GM12873 (cell line): ENCODE measurements at regions not wholly inside any gene's neighbourhood (a gene's known extent, or its start where the extent isn't known, plus 50 kb on each side); places are given as distances from the start of the nearest gene placed in this dataset.

Source experiments
- CTCF ChIP-seq: IDR thresholded peaks from 2 replicates; pipeline ENCODE4 v1.5.1; 2012; ENCODE audit warnings: low read depth, mild to moderate bottlenecking, moderate library complexity, low read length, control low read depth; ENCODE audit not compliant: insufficient read depth; ENCODE audit errors: missing control alignments

- no peak for TF ChIP-seq CTCF
These were observed 312.3 kb upstream of the PKDCC start for GRCh38 chr2:41735476-41735875.

DNA sequence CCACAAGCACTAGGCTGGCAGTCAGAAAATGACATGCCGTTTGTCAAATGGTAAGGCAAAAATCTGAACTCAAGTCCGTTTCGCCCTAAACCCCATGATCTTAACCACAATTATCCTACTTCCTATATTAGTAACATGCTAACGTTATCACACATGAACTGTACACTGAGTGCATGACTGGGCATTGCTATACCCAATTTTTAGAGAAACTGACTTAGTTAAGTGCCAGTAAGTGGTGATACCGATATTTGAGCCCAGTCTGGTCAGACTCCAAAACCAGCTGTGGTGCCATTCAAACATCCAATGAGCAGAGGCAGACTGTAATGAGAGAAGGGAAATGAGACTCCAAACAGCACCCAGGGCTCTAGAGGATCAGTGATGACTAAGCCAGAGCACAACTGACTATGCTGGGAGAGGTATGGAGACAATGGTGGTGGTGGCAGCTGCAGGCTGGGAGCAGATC is 311.7 kb upstream of the PKDCC start:
- no peak for TF ChIP-seq CTCF

- no peak for TF ChIP-seq CTCF
These were observed 311.2 kb upstream of the PKDCC start for GRCh38 chr2:41736586-41736985.

DNA sequence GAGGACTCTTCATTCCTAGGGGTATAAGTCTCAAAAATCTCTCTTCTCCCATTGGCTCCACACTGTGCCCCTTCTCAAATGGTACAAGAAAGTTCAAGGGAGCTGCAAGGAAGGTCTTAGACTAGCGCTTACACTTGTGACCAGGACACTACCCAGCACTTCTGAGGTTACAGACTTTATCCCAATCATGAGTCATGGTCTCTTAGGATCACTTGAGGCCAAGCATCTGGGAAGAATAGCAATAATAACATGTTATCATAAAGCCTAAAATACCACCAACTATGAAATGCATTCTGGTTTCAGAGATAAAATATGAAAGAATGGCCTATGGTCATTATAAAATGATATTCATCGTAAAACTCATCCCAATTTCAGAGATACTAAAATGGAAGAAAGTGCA is 309.9 kb upstream of the PKDCC start:
- TF ChIP-seq CTCF: no peak

GRCh38 chr2:41741951-41742595 is 305.7 kb upstream of the PKDCC start:
- TF ChIP-seq CTCF: no peak

DNA sequence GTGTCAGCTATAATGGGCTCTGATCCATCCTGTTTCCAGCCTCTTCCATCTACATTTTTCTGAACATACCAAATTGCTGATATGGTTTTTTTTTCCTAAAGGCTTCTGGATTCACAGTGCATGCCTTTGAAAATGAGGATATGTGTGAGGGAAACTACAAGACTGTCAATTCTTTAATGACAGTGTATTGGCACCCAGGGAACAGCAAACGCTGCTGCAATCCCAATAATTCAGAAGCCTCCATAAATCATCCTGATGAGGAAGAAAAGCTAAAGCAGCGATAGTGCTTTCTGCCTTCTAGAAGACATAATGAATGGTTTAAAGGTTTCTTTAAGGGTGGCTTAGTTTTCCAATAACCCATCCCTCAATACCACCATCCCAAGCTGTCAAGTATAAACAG is 304.5 kb upstream of the PKDCC start:
- TF ChIP-seq CTCF: no peak

DNA sequence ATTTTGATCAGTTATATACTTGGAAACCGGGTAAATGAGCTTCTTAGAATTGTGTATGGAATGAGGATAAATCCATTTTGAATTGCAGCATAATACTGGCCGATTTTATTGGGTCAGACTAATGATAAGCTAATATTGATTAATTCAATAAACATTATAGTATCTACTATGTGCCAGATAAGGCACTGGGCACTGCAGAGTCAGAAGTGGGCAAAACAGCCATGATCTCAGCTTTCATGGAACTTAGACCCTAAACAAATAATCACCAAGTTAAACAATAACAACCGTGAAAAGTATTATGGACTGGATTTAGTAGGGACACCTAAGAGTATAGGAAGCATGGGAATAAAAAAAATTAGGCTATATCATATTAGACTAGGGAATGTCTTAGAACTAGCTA is 297.0 kb upstream of the PKDCC start:
- no peak for TF ChIP-seq CTCF
